Natural killer cell (primary cell): ENCODE measurements at regions not wholly inside any gene's neighbourhood (a gene's known extent, or its start where the extent isn't known, plus 50 kb on each side); places are given as distances from the start of the nearest gene placed in this dataset.

Experiments
- ATAC-seq, 3 donors: fragments of 150-1000 bp in 2 of 3; fragments of 200-7000 bp in 1 of 3; cut with Tn5 transposase; 1 replicate in 1 of 3; 2 replicates in 2 of 3; pipeline ENCODE4 v1.10.0; 2021; ENCODE audit warnings: mild to moderate bottlenecking in 2 of 3, moderate library complexity in 2 of 3
- DNase-seq, 2 donors: peaks; one replicate each; pipeline versions ENCODE4 v3.0.0 to v3.0.0-alpha.2; 2013 to 2021; ENCODE audit warnings: mixed read lengths in 1 of 2
- H3K27ac ChIP-seq: one replicate; pipeline ENCODE4 v1.5.1; 2013; ENCODE audit warnings: mild to moderate bottlenecking, low read length
- H3K27me3 ChIP-seq: one replicate; pipeline ENCODE4 v1.6.1; 2013; ENCODE audit warnings: low read length; ENCODE audit not compliant: control insufficient read depth, insufficient read depth
- H3K36me3 ChIP-seq: one replicate; pipeline ENCODE4 v1.6.1; 2013; ENCODE audit warnings: low read length; ENCODE audit not compliant: control insufficient read depth, insufficient read depth
- H3K4me1 ChIP-seq: one replicate; pipeline ENCODE4 v1.6.1; 2013; ENCODE audit warnings: low read length; ENCODE audit not compliant: control insufficient read depth, insufficient read depth
- H3K4me3 ChIP-seq: one replicate; pipeline ENCODE4 v1.5.1; 2013; ENCODE audit warnings: low read length
- H3K9me3 ChIP-seq: one replicate; pipeline ENCODE4 v1.6.1; 2013; ENCODE audit warnings: low read length; ENCODE audit not compliant: control insufficient read depth, insufficient read depth
- H3K27ac Mint-ChIP-seq, 2 donors: one replicate each; pipeline ENCODE4 v1.8.0; 2022; ENCODE audit warnings: mild to moderate bottlenecking in 2 of 2, mixed read lengths in 2 of 2, moderate library complexity in 1 of 2
- H3K27me3 Mint-ChIP-seq, 2 donors: one replicate each; pipeline ENCODE4 v1.8.0; 2022; ENCODE audit warnings: low read depth in 2 of 2, mixed read lengths in 2 of 2
- H3K36me3 Mint-ChIP-seq: one replicate; pipeline ENCODE4 v1.8.0; 2022; ENCODE audit warnings: mixed read lengths
- H3K4me1 Mint-ChIP-seq, 2 donors: one replicate each; pipeline ENCODE4 v1.8.0; 2022; ENCODE audit warnings: mixed read lengths in 2 of 2
- H3K4me3 Mint-ChIP-seq: one replicate; pipeline ENCODE4 v1.8.0; 2022; ENCODE audit warnings: mild to moderate bottlenecking, moderate library complexity, mixed read lengths
- H3K9me3 Mint-ChIP-seq, 2 donors: one replicate each; pipeline ENCODE4 v1.8.0; 2022; ENCODE audit warnings: mixed read lengths in 2 of 2
- WGBS: methylation state at CpG from one replicate; pipeline ENCODE4 v1.1.7; 2013; ENCODE audit warnings: missing lambda C conversion rate; ENCODE audit not compliant: insufficient coverage; 5-methylcytosine and 5-hydroxymethylcytosine counted together
- intact Hi-C: fragments of 100-400 bp; cut with micrococcal nuclease; formaldehyde crosslinking; loops from one replicate; pipeline ENCODE4 v1.14.2; 2022
- TF ChIP-seq, protein P1 (sequence below): fragments of 200-600 bp; IDR thresholded peaks from one replicate; pipeline ENCODE4 v1.8.0; 2022; ENCODE audit warnings: antibody characterized with exemption

DNA sequence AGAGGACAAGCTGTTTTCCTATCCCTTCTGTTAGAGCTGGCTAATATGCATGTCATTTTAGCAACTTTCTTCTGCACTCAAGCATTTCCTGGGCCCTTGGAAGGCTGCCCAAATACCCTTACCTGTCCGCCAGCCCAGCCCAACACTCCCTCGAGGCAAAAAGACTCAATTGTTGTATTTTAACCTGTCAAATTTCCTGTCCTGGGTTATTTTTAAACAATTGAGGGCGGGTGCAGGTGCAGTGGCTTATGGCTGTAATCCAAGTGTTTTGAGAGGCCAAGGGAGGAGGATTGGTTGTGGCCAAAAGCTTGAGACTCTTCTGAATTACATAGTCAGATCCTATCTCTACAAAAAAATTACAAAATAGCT is 125.0 kb upstream of the ARHGAP28 start:
- no peak for ATAC-seq
- Mint-ChIP-seq H3K27me3 (no peaks in the 10 kb centered on the region), H3K9me3 (peaks cover 0 to 4% of the 10 kb centered on the region in 2 donors), H3K36me3 (no peaks in the 10 kb centered on the region), H3K27ac (no peak overlapping the region), H3K4me1 (no peaks in the 10 kb centered on the region), H3K4me3 (no peak overlapping the region)
- no peak for DNase-seq
- H3K4me3 ChIP-seq, result no peak overlapping the region
- H3K27me3 ChIP-seq, result no peaks in the 10 kb centered on the region
- 57% methylated on average over 3 of the region's 3 CpGs for WGBS
- no peak overlapping the region for H3K27ac ChIP-seq
- TF ChIP-seq, protein P1, sequence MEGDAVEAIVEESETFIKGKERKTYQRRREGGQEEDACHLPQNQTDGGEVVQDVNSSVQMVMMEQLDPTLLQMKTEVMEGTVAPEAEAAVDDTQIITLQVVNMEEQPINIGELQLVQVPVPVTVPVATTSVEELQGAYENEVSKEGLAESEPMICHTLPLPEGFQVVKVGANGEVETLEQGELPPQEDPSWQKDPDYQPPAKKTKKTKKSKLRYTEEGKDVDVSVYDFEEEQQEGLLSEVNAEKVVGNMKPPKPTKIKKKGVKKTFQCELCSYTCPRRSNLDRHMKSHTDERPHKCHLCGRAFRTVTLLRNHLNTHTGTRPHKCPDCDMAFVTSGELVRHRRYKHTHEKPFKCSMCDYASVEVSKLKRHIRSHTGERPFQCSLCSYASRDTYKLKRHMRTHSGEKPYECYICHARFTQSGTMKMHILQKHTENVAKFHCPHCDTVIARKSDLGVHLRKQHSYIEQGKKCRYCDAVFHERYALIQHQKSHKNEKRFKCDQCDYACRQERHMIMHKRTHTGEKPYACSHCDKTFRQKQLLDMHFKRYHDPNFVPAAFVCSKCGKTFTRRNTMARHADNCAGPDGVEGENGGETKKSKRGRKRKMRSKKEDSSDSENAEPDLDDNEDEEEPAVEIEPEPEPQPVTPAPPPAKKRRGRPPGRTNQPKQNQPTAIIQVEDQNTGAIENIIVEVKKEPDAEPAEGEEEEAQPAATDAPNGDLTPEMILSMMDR, result no peak
- H3K9me3 ChIP-seq, result peaks cover 3% of the 10 kb centered on the region
- H3K36me3 ChIP-seq, result no peaks in the 10 kb centered on the region
- H3K4me1 ChIP-seq, result no peaks in the 10 kb centered on the region
- intact Hi-C loops, result no loop called here

GRCh38 chr18:6605115-6605869 is 124.2 kb upstream of the ARHGAP28 start:
- H3K9me3 Mint-ChIP-seq, result peaks cover 0 to 4% of the 10 kb centered on the region in 2 donors
- DNase-seq, result no peak
- H3K36me3 ChIP-seq, result no peaks in the 10 kb centered on the region
- H3K27me3 Mint-ChIP-seq, result no peaks in the 10 kb centered on the region
- ATAC-seq, result no peak
- intact Hi-C loops, result no loop called here
- TF ChIP-seq, protein P1, result no peak
- no peak overlapping the region for H3K27ac ChIP-seq
- WGBS, result 84% methylated on average over 5 of the region's 6 CpGs
- H3K9me3 ChIP-seq, result peaks cover 3% of the 10 kb centered on the region
- no peaks in the 10 kb centered on the region for H3K27me3 ChIP-seq
- H3K36me3 Mint-ChIP-seq, result no peaks in the 10 kb centered on the region
- H3K4me1 Mint-ChIP-seq, result no peaks in the 10 kb centered on the region
- H3K4me1 ChIP-seq, result no peaks in the 10 kb centered on the region
- H3K27ac Mint-ChIP-seq, result no peak overlapping the region
- no peak overlapping the region for H3K4me3 ChIP-seq
- no peak overlapping the region for H3K4me3 Mint-ChIP-seq

GRCh38 chr18:6606411-6607085 is 123.0 kb upstream of the ARHGAP28 start:
- intact Hi-C loops, result no loop called here
- DNase-seq, result no peak
- no peak overlapping the region for H3K4me3 Mint-ChIP-seq
- no peaks in the 10 kb centered on the region for H3K27me3 ChIP-seq
- H3K4me1 ChIP-seq, result no peaks in the 10 kb centered on the region
- no peaks in the 10 kb centered on the region for H3K36me3 Mint-ChIP-seq
- H3K36me3 ChIP-seq, result no peaks in the 10 kb centered on the region
- ATAC-seq, result no peak
- H3K9me3 ChIP-seq, result no peaks in the 10 kb centered on the region
- H3K4me3 ChIP-seq, result no peak overlapping the region
- TF ChIP-seq, protein P1, result no peak
- 66% methylated on average over 3 of the region's 4 CpGs for WGBS
- H3K27ac ChIP-seq, result no peak overlapping the region
- H3K27me3 Mint-ChIP-seq, result no peaks in the 10 kb centered on the region
- no peak overlapping the region for H3K27ac Mint-ChIP-seq
- peaks cover 2 to 4% of the 10 kb centered on the region in 2 donors for H3K9me3 Mint-ChIP-seq
- no peaks in the 10 kb centered on the region for H3K4me1 Mint-ChIP-seq
